SU-DHL-6 (cell line): ENCODE measurements at regions not wholly inside any gene's neighbourhood (a gene's known extent, or its start where the extent isn't known, plus 50 kb on each side); places are given as distances from the start of the nearest gene placed in this dataset.

ENCODE experiments used
- H2AFZ ChIP-seq: fragments of 200-600 bp; sonication (generic); 2 replicates; pipeline ENCODE4 v1.6.1; 2014; ENCODE audit warnings: low read depth, mild to moderate bottlenecking, moderate library complexity, mixed read lengths, antibody characterized with exemption, low read length; ENCODE audit not compliant: severe bottlenecking
- H3F3A ChIP-seq: fragments of 200-600 bp; shearing (Covaris generic); 2 replicates; pipeline ENCODE4 v1.6.0; 2016; ENCODE audit warnings: antibody characterized with exemption, mild to moderate bottlenecking; ENCODE audit not compliant: insufficient read depth
- H3K27ac ChIP-seq: fragments of 200-600 bp; sonication (generic); 2 replicates; pipeline ENCODE4 v1.5.1; 2016; ENCODE audit warnings: low read depth, mild to moderate bottlenecking, low read length, moderate library complexity, mixed read lengths
- H3K27me3 ChIP-seq: fragments of 200-600 bp; sonication (generic), shearing (Covaris generic); 2 replicates; pipeline ENCODE4 v1.6.0; 2014; ENCODE audit warnings: mild to moderate bottlenecking, low read length
- H3K36me3 ChIP-seq: fragments of 200-600 bp; sonication (generic); 2 replicates; pipeline ENCODE4 v1.6.1; 2014; ENCODE audit warnings: mild to moderate bottlenecking, low read length, mixed read lengths
- H3K4me2 ChIP-seq: fragments of 300-600, 200-600 bp; shearing (Covaris generic), sonication (generic); 2 replicates; pipeline ENCODE4 v1.6.0; 2014; ENCODE audit warnings: low read length, low read depth, mild to moderate bottlenecking; ENCODE audit not compliant: poor library complexity, severe bottlenecking
- H3K4me3 ChIP-seq: fragments of 200-600 bp; sonication (generic); 2 replicates; pipeline ENCODE4 v1.5.1; 2014; ENCODE audit warnings: antibody characterized with exemption, low read length, mild to moderate bottlenecking, mixed read lengths; ENCODE audit not compliant: insufficient read depth, poor library complexity, severe bottlenecking
- H3K79me2 ChIP-seq: fragments of 200-600 bp; sonication (generic); 2 replicates; pipeline ENCODE4 v1.6.1; 2014; ENCODE audit warnings: mild to moderate bottlenecking, low read length, moderate library complexity; ENCODE audit not compliant: insufficient read depth
- H3K9ac ChIP-seq: fragments of 200-600 bp; sonication (generic); 2 replicates; pipeline ENCODE4 v1.7.0; 2014; ENCODE audit warnings: mild to moderate bottlenecking, low read length
- H3K9me2 ChIP-seq: fragments of 200-600 bp; sonication (generic); replicated peaks from 2 replicates; pipeline ENCODE4 v1.6.1; 2014; ENCODE audit warnings: low read length; ENCODE audit not compliant: insufficient read depth
- H3K9me3 ChIP-seq: fragments of 200-600 bp; sonication (generic); 2 replicates; pipeline ENCODE4 v1.6.1; 2014; ENCODE audit warnings: low read length, mixed read lengths; ENCODE audit not compliant: insufficient read depth
- H4K20me1 ChIP-seq: fragments of 200-600 bp; sonication (generic); 2 replicates; pipeline ENCODE4 v1.6.1; 2014; ENCODE audit warnings: low read depth, mild to moderate bottlenecking, antibody characterized with exemption, low read length, moderate library complexity, mixed read lengths
- CTCF ChIP-seq: fragments of 200-600 bp; sonication (generic); IDR thresholded peaks from one replicate; pipeline ENCODE4 v1.5.1; 2017; ENCODE audit warnings: antibody characterized with exemption, mild to moderate bottlenecking, low read length, moderate library complexity; ENCODE audit not compliant: insufficient read depth, poor library complexity, severe bottlenecking
- EZH2phosphoT487 ChIP-seq: fragments of 200-600 bp; sonication (generic), shearing (Covaris generic); conservative IDR thresholded peaks from 2 replicates; pipeline ENCODE4 v1.6.1; 2018; ENCODE audit warnings: mild to moderate bottlenecking, antibody characterized with exemption, low read length, moderate library complexity, mixed read lengths

GRCh38 chr7:98565103-98565502 is 52.0 kb upstream of the NPTX2 start:
- H3K9me2 ChIP-seq: no peaks in the 10 kb centered on the region
- no peaks in the 10 kb centered on the region for H3K79me2 ChIP-seq
- TF ChIP-seq CTCF (no peak), EZH2phosphoT487 (no peak)
- no peak overlapping the region for H3K4me2 ChIP-seq
- H3K9me3 ChIP-seq: no peaks in the 10 kb centered on the region
- no peak overlapping the region for H3K4me3 ChIP-seq
- H3K27ac ChIP-seq: no peak overlapping the region
- no peak overlapping the region for H2AFZ ChIP-seq
- no peak overlapping the region for H3K9ac ChIP-seq
- H3K27me3 ChIP-seq: no peaks in the 10 kb centered on the region
- H3F3A ChIP-seq: no peaks in the 10 kb centered on the region
- no peaks in the 10 kb centered on the region for H3K36me3 ChIP-seq
- no peaks in the 10 kb centered on the region for H4K20me1 ChIP-seq

GRCh38 chr7:98562871-98563495 is 54.1 kb upstream of the NPTX2 start:
- no peaks in the 10 kb centered on the region for H3F3A ChIP-seq
- H4K20me1 ChIP-seq: no peaks in the 10 kb centered on the region
- no peak overlapping the region for H3K4me2 ChIP-seq
- TF ChIP-seq CTCF (no peak), EZH2phosphoT487 (no peak)
- H3K9me2 ChIP-seq: no peaks in the 10 kb centered on the region
- no peaks in the 10 kb centered on the region for H3K79me2 ChIP-seq
- H2AFZ ChIP-seq: no peak overlapping the region
- H3K36me3 ChIP-seq: no peaks in the 10 kb centered on the region
- H3K27ac ChIP-seq: no peak overlapping the region
- H3K4me3 ChIP-seq: no peak overlapping the region
- no peaks in the 10 kb centered on the region for H3K27me3 ChIP-seq
- H3K9ac ChIP-seq: no peak overlapping the region
- no peaks in the 10 kb centered on the region for H3K9me3 ChIP-seq

- Histone ChIP-seq H3K4me3 (no peak overlapping the region), H2AFZ (no peak overlapping the region), H3K27ac (no peak overlapping the region), H3F3A (no peaks in the 10 kb centered on the region), H3K4me2 (no peak overlapping the region), H3K9me3 (no peaks in the 10 kb centered on the region), H3K36me3 (no peaks in the 10 kb centered on the region), H4K20me1 (no peaks in the 10 kb centered on the region), H3K9ac (no peak overlapping the region), H3K9me2 (no peaks in the 10 kb centered on the region), H3K27me3 (no peaks in the 10 kb centered on the region), H3K79me2 (no peaks in the 10 kb centered on the region)
- TF ChIP-seq CTCF (no peak), EZH2phosphoT487 (no peak)
Measured at GRCh38 chr7:98562381-98562823, 54.7 kb upstream of the NPTX2 start.
